H1 (cell line): ENCODE measurements at regions not wholly inside any gene's neighbourhood (a gene's known extent, or its start where the extent isn't known, plus 50 kb on each side); places are given as distances from the start of the nearest gene placed in this dataset.

Experiments
- BRCA1 ChIP-seq: IDR thresholded peaks from 2 replicates; pipeline ENCODE4 v1.6.1; 2012; ENCODE audit warnings: low read depth, low read length, improper control_type of control experiment
- CEBPB ChIP-seq: IDR thresholded peaks from 2 replicates; pipeline ENCODE4 v1.6.1; 2012; ENCODE audit warnings: low read depth, low read length
- GABPA ChIP-seq: IDR thresholded peaks from 2 replicates; pipeline ENCODE4 v1.6.1; 2011; ENCODE audit warnings: mild to moderate bottlenecking, low read length, moderate library complexity, borderline replicate concordance; ENCODE audit not compliant: insufficient read depth
- HDAC2 ChIP-seq, 2 experiments: fragments of 300-600 bp in 1 of 2; sonication (generic) in 1 of 2; IDR thresholded peaks; 2 replicates each; pipeline ENCODE4 v1.6.1; 2011 to 2012; ENCODE audit warnings: low read depth in 2 of 2, low read length in 2 of 2, mild to moderate bottlenecking in 2 of 2, moderate library complexity in 2 of 2, borderline replicate concordance in 1 of 2, inconsistent platforms in 1 of 2
- KDM4A ChIP-seq: IDR thresholded peaks from one replicate; pipeline ENCODE4 v1.7.1; 2012; ENCODE audit warnings: low read depth, mild to moderate bottlenecking, moderate library complexity, low read length, inconsistent platforms; ENCODE audit not compliant: severe bottlenecking
- SP2 ChIP-seq: IDR thresholded peaks from 2 replicates; pipeline ENCODE4 v1.6.1; 2012; ENCODE audit warnings: mild to moderate bottlenecking, low read length, inconsistent platforms
- TBP ChIP-seq: IDR thresholded peaks from 2 replicates; pipeline ENCODE4 v1.6.1; 2011; ENCODE audit warnings: low read depth, low read length, improper control_type of control experiment

GRCh38 chr10:61096056-61096455 is 152.1 kb upstream of the RHOBTB1 start (continued):
- TF ChIP-seq SP2 (no peak), HDAC2 (IDR thresholded peaks at IDR 0.05; ENCODE audit: borderline replicate concordance in 1 of 2, low read depth in 2 of 2, low read length in 2 of 2) (no peak), BRCA1 (no peak), KDM4A (no peak), GABPA (no peak), TBP (no peak), CEBPB (no peak)
- TF ChIP-seq, all 59 proteins: peak for 0
